Smooth muscle cell (in vitro differentiated cells): ENCODE measurements at regions not wholly inside any gene's neighbourhood (a gene's known extent, or its start where the extent isn't known, plus 50 kb on each side); places are given as distances from the start of the nearest gene placed in this dataset.

ENCODE experiments used
- DNase-seq: peaks from one replicate; lab custom pipeline; 2025; ENCODE audit not compliant: unreplicated experiment; lab: John Stamatoyannopoulos, UW
- H2AFZ ChIP-seq: fragments of 200-600 bp; sonication (generic); 2 replicates; pipeline ENCODE4 v1.6.0; 2016; ENCODE audit warnings: antibody characterized with exemption, low read depth, mild to moderate bottlenecking
- H3F3A ChIP-seq: fragments of 200-600 bp; sonication (generic); 2 replicates; pipeline ENCODE4 v1.6.0; 2017; ENCODE audit warnings: antibody characterized with exemption, low read depth
- H3K27ac ChIP-seq: fragments of 200-600 bp; sonication (generic); 2 replicates; pipeline ENCODE4 v1.5.1; 2016; ENCODE audit warnings: low read depth, mild to moderate bottlenecking
- H3K27me3 ChIP-seq: fragments of 200-600 bp; sonication (generic); 2 replicates; pipeline ENCODE4 v1.6.1; 2016; ENCODE audit warnings: low read depth, mild to moderate bottlenecking
- H3K36me3 ChIP-seq: fragments of 200-600 bp; sonication (generic); 2 replicates; pipeline ENCODE4 v1.5.1; 2016; ENCODE audit warnings: low read depth
- H3K4me1 ChIP-seq: fragments of 200-600 bp; sonication (generic); 2 replicates; pipeline ENCODE4 v1.5.1; 2016; ENCODE audit warnings: low read depth
- H3K4me2 ChIP-seq: fragments of 200-600 bp; sonication (generic); 2 replicates; pipeline ENCODE4 v1.6.0; 2016; ENCODE audit warnings: mild to moderate bottlenecking
- H3K4me3 ChIP-seq: fragments of 200-600 bp; sonication (generic); 2 replicates; pipeline ENCODE4 v1.5.1; 2016; ENCODE audit warnings: mild to moderate bottlenecking
- H3K79me2 ChIP-seq: fragments of 200-600 bp; sonication (generic); 2 replicates; pipeline ENCODE4 v1.6.0; 2016; ENCODE audit warnings: low read depth, mild to moderate bottlenecking
- H3K9ac ChIP-seq: fragments of 200-600 bp; sonication (generic); 2 replicates; pipeline ENCODE4 v1.6.0; 2016; ENCODE audit warnings: low read depth
- H3K9me3 ChIP-seq: fragments of 200-600 bp; sonication (generic); replicated peaks from 2 replicates; pipeline ENCODE4 v1.5.1; 2016; ENCODE audit warnings: low read depth
- H4K20me1 ChIP-seq: fragments of 200-600 bp; sonication (generic); 2 replicates; pipeline ENCODE4 v1.6.0; 2016; ENCODE audit warnings: low read depth
- CTCF ChIP-seq: fragments of 200-600 bp; sonication (generic); IDR thresholded peaks from 2 replicates; pipeline ENCODE4 v1.5.1; 2017; ENCODE audit warnings: borderline replicate concordance, mild to moderate bottlenecking, antibody characterized with exemption; ENCODE audit not compliant: insufficient read depth, poor library complexity, severe bottlenecking
- WGBS: methylation state at CpG from one replicate; pipeline ENCODE4 v1.1.7; 2016; ENCODE audit warnings: low lambda C conversion rate; 5-methylcytosine and 5-hydroxymethylcytosine counted together

GRCh38 chr4:4610672-4611071 lies 68.8 kb upstream of the STX18 start:
- Histone ChIP-seq H3F3A (no peaks in the 10 kb centered on the region), H4K20me1 (no peaks in the 10 kb centered on the region), H3K27me3 (no peaks in the 10 kb centered on the region), H3K9me3 (no peaks in the 10 kb centered on the region), H2AFZ (no peak overlapping the region), H3K4me2 (no peak overlapping the region), H3K79me2 (no peaks in the 10 kb centered on the region), H3K27ac (no peak overlapping the region), H3K36me3 (no peaks in the 10 kb centered on the region), H3K9ac (no peak overlapping the region), H3K4me1 (no peaks in the 10 kb centered on the region), H3K4me3 (no peak overlapping the region)
- whole genome bisulfite sequencing = 93% methylated on average over 7 of the region's 7 CpGs
- DNase-seq = no peak
- no peak for TF ChIP-seq CTCF

GRCh38 chr4:4609622-4610334 lies 67.9 kb upstream of the STX18 start:
- H3K9ac ChIP-seq = no peak overlapping the region
- no peaks in the 10 kb centered on the region for H3K27me3 ChIP-seq
- no peaks in the 10 kb centered on the region for H3K9me3 ChIP-seq
- DNase-seq = no peak
- no peaks in the 10 kb centered on the region for H3K79me2 ChIP-seq
- H3K4me2 ChIP-seq = no peak overlapping the region
- no peak overlapping the region for H3K27ac ChIP-seq
- 96% methylated on average over 10 of the region's 10 CpGs for WGBS
- H4K20me1 ChIP-seq = no peaks in the 10 kb centered on the region
- TF ChIP-seq CTCF = no peak
- no peak overlapping the region for H2AFZ ChIP-seq
- no peaks in the 10 kb centered on the region for H3K36me3 ChIP-seq
- H3K4me1 ChIP-seq = no peaks in the 10 kb centered on the region
- H3F3A ChIP-seq = no peaks in the 10 kb centered on the region
- H3K4me3 ChIP-seq = no peak overlapping the region

- Histone ChIP-seq H3K9ac (no peak overlapping the region), H3K9me3 (no peaks in the 10 kb centered on the region), H3K27me3 (no peaks in the 10 kb centered on the region), H2AFZ (no peak overlapping the region), H3K27ac (no peak overlapping the region), H4K20me1 (no peaks in the 10 kb centered on the region), H3F3A (no peaks in the 10 kb centered on the region), H3K4me2 (no peak overlapping the region), H3K4me3 (no peak overlapping the region), H3K36me3 (no peaks in the 10 kb centered on the region), H3K79me2 (no peaks in the 10 kb centered on the region), H3K4me1 (no peaks in the 10 kb centered on the region)
- WGBS = 84% methylated on average over 13 of the region's 13 CpGs
- no peak for DNase-seq
- no peak for TF ChIP-seq CTCF
Observed at GRCh38 chr4:4608214-4608537, 66.3 kb upstream of the STX18 start.
